Heart right ventricle (tissue), 16 donors: ENCODE measurements at regions not wholly inside any gene's neighbourhood (a gene's known extent, or its start where the extent isn't known, plus 50 kb on each side); places are given as distances from the start of the nearest gene placed in this dataset.

Experiments used
- ATAC-seq, 8 donors: fragments of 200-7000 bp; cut with Tn5 transposase; one replicate each; pipeline ENCODE4 v1.9.1; 2020; ENCODE audit warnings: mild to moderate bottlenecking in 8 of 8, moderate library complexity in 8 of 8, moderate number of reproducible peaks in 1 of 8
- DNase-seq, 2 donors: peaks; one replicate each; pipeline ENCODE4 v3.0.0-alpha.2; 2020
- H3K27ac ChIP-seq, 10 donors: fragments of 200-600 bp; sonication (generic) in 2 of 10; one replicate each; pipeline versions ENCODE4 v1.5.0 to v1.8.0; 2020 to 2022; ENCODE audit warnings: mild to moderate bottlenecking in 3 of 10
- H3K27me3 ChIP-seq, 7 donors: fragments of 200-600 bp; one replicate each; pipeline ENCODE4 v1.8.0; 2021 to 2022; ENCODE audit warnings: mild to moderate bottlenecking in 2 of 7
- H3K36me3 ChIP-seq, 9 donors: fragments of 200-600 bp; sonication (generic) in 1 of 9; one replicate each; pipeline versions ENCODE4 v1.5.0 to v1.8.0; 2020 to 2022; ENCODE audit warnings: mild to moderate bottlenecking in 2 of 9
- H3K4me1 ChIP-seq, 9 donors: fragments of 200-600 bp; sonication (generic) in 1 of 9; one replicate each; pipeline versions ENCODE4 v1.5.0 to v1.8.0; 2020 to 2022; ENCODE audit warnings: mild to moderate bottlenecking in 4 of 9
- H3K4me3 ChIP-seq, 10 donors: fragments of 200-600 bp; sonication (generic) in 2 of 10; one replicate each; pipeline versions ENCODE4 v1.5.0 to v1.8.0; 2020 to 2022; ENCODE audit warnings: mild to moderate bottlenecking in 7 of 10, moderate library complexity in 2 of 10
- H3K9me3 ChIP-seq, 11 donors: fragments of 200-600 bp in 10 of 11; sonication (generic) in 2 of 11; one replicate each; pipeline versions ENCODE4 v1.5.0 to v1.8.0; 2013 to 2022; ENCODE audit warnings: mild to moderate bottlenecking in 2 of 11, control low read depth in 1 of 11, moderate library complexity in 1 of 11
- WGBS, 2 donors: extraction: QIAGEN DNeasy Blood & Tissue Kit; methylation state at CpG; one replicate each; pipeline ENCODE4 v1.1.7; 2013; ENCODE audit warnings: inconsistent platforms in 1 of 2; 5-methylcytosine and 5-hydroxymethylcytosine counted together
- intact Hi-C, 10 donors: fragments of 100-400 bp; cut with DNase I; formaldehyde crosslinking; loops; one replicate each; pipeline versions ENCODE4 v1.11.1 to v1.14.2; 2022
- TF ChIP-seq, protein P1 (sequence below), 9 donors: fragments of 200-600 bp; sonication (generic) in 2 of 9; IDR thresholded peaks; one replicate each; pipeline versions ENCODE4 v1.5.0 to v1.8.0; 2021 to 2022; ENCODE audit warnings: antibody characterized with exemption in 9 of 9, mild to moderate bottlenecking in 5 of 9, moderate library complexity in 1 of 9
- donor health status: Arrhythmogenic right ventricular cardiomyopathy.
- donor health status: ischemic (EF 13 %, LVEDD 7.1; RV severe dilation, severe dysfunction).
- donor health status: healthy with polysubstance abuse.
- donor health status: DM: no; HTN: yes; CAD: no.
- donor health status: DM: no; HTN: no; CAD: no.
- donor health status: ischemic (EF 25% LVEDD 6.9; RV normal size, moderate dysfunction).
- donor health status: ischemic (EF 25% LVEDD 5.7; RV mildly dilated, moderate dysfunction).
- donor health status: healthy.
- donor health status: DM: yes; HTN: yes; CAD: no.
- donor health status: Ischemic cardiomyopathy.
- donor health status: ischemic (EF 35%, LVEDD 5.7; RV mildly dilated, moderate dysfunction).
- donor health status: nonischemic (EF 11% LVEDD 7.7; RV severe dilation, severe dysfunction).
- donor health status: DM: yes; HTN: yes; CAD: no.
- donor health status: PGD.
- donor health status: ischemic (EF 29% LVEDD 5.4; RV normal size, mild dysfunction).
- donor health status: nonischemic (EF 23%, LVEDD 6.1; RV moderate dilation, normal function).

DNA sequence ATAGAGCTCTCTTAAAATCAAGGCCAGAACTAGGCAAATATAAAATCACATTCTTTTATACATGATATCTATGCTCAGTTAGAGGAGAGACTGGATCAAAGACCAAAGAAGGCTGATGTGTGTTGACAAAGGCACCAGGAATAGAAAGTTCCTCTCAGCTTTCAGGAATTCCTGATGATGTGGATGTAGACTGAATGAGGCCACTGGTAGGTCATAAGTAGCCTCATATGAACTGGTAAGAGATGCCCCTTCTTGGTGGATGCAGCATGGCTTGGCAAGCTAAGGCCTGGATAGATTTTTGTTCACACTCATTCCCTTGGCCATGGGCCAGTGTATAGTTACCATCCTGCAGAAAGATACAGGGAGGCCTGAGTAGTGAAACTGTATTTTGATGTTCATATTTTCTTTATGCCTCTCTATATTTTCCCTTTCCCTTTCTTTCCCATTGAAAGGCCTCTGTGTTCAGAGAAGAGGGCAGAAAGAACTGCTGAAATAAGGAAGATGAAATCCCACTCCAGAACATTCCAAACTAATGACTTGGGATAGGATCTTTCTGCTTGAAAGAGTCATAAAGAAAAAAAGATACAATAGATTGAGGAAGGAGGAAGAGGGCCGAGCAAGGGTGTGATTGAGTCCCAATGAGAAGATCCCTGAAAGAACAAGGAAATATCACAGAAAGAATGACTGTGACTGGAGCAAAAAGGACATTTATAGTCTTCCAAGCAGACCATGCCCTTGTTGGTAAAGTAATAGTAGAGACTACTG is 2182.7 kb upstream of the PIK3C3 start:
- peak in 3 of 8 donors; percentile 52 to 70 (median 61) for ATAC-seq
- Histone ChIP-seq H3K36me3 (no peaks in the 10 kb centered on the region), H3K4me3 (no peak overlapping the region), H3K4me1 (no peaks in the 10 kb centered on the region), H3K27ac (no peak overlapping the region), H3K27me3 (no peaks in the 10 kb centered on the region), H3K9me3 (no peaks in the 10 kb centered on the region)
- intact Hi-C loops = no loop called here
- 87 to 97% methylated on average over 1 of the region's 1 CpG for WGBS, 2 donors
- no peak for DNase-seq
- TF ChIP-seq, protein P1, sequence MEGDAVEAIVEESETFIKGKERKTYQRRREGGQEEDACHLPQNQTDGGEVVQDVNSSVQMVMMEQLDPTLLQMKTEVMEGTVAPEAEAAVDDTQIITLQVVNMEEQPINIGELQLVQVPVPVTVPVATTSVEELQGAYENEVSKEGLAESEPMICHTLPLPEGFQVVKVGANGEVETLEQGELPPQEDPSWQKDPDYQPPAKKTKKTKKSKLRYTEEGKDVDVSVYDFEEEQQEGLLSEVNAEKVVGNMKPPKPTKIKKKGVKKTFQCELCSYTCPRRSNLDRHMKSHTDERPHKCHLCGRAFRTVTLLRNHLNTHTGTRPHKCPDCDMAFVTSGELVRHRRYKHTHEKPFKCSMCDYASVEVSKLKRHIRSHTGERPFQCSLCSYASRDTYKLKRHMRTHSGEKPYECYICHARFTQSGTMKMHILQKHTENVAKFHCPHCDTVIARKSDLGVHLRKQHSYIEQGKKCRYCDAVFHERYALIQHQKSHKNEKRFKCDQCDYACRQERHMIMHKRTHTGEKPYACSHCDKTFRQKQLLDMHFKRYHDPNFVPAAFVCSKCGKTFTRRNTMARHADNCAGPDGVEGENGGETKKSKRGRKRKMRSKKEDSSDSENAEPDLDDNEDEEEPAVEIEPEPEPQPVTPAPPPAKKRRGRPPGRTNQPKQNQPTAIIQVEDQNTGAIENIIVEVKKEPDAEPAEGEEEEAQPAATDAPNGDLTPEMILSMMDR (IDR thresholded peaks at IDR 0.05) = no peak

DNA sequence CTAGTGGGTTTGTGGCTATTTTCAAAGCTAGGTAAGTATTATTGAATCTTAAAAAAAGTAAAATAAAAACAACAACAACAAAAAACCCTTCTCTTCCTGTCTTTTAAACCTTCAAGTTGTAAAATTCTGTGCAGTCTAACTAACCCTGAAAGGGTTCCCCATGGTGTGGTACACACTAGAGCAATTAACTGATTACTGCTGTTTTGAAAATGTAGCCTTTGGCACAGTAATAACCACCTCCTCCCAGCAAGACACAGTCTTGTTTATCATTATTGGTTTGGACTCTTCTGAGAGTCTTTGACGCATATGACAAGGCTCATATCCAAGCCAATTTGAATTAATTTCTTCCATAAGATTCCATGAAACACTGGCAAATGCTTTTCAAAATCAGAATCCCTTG is 2184.6 kb upstream of the PIK3C3 start:
- intact Hi-C loops = no loop called here
- ATAC-seq (no peak), DNase-seq (no peak)
- WGBS, 2 donors = 80 to 96% methylated on average over 1 of the region's 1 CpG
- Histone ChIP-seq H3K36me3 (no peaks in the 10 kb centered on the region), H3K9me3 (no peaks in the 10 kb centered on the region), H3K27ac (no peak overlapping the region), H3K4me1 (no peaks in the 10 kb centered on the region), H3K27me3 (no peaks in the 10 kb centered on the region), H3K4me3 (no peak overlapping the region)
- TF ChIP-seq, protein P1 (IDR thresholded peaks at IDR 0.05) = no peak

DNA sequence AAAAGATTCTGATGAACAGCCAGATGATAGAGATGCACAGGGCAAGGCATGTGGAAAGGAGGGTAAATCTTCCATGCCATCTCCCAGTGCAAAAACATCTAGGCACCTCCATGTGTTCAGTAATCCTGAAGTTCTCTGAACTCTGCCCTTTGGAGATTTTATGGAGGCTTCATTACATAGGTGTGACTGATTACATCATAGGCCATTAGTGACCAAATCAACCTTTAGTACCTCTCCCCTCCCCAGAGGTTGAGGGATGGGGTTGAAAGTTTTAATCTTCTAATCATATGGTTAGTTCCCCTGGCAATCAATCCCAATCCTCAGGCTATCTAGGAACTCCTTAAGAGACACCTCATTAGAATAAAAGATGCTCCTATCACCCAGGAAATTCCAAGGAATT is 2190.2 kb upstream of the PIK3C3 start:
- ATAC-seq (no peak), DNase-seq (no peak)
- H3K4me1 ChIP-seq = no peaks in the 10 kb centered on the region
- TF ChIP-seq, protein P1 (IDR thresholded peaks at IDR 0.05) = no peak
- H3K9me3 ChIP-seq = no peaks in the 10 kb centered on the region
- intact Hi-C loops = loop anchor here in 1 of 10 donors (10.0 kb wide), 1 partner anchor 1580 kb away; no protein-coding TSS in a partner anchor
- H3K4me3 ChIP-seq = no peak overlapping the region
- H3K27me3 ChIP-seq = no peaks in the 10 kb centered on the region
- H3K36me3 ChIP-seq = no peaks in the 10 kb centered on the region
- H3K27ac ChIP-seq = no peak overlapping the region

DNA sequence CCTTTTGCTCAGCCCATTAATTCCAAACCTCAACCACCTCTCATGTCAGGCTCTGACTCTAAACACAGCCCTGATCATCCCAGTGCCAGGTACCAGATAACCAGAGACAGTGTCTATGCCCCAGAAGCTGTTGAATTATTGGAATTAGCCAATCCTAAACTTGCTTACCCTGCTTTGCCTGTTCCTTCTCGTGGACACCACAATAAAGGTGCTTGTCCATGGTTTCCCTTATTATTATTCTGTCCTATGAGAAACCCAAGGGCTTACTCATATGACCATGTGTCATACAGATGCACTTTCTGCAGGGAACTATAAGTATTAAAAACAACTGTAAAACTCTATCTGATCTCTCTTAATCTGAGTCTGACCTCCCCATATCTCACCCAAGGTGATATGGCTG is 2193.8 kb upstream of the PIK3C3 start:
- no peak for DNase-seq
- H3K27ac ChIP-seq = no peak overlapping the region
- no peaks in the 10 kb centered on the region for H3K27me3 ChIP-seq
- peaks cover 0 to 9% (median 0%) of the 10 kb centered on the region in 11 donors for H3K9me3 ChIP-seq
- TF ChIP-seq, protein P1 (IDR thresholded peaks at IDR 0.05) = no peak
- no peaks in the 10 kb centered on the region for H3K4me1 ChIP-seq
- no peaks in the 10 kb centered on the region for H3K36me3 ChIP-seq
- no peak overlapping the region for H3K4me3 ChIP-seq
- WGBS, 2 donors = 87 to 91% methylated on average over 1 of the region's 1 CpG
- intact Hi-C loops = loop anchor here in 1 of 10 donors (10.0 kb wide), 1 partner anchor 1576 kb away; no protein-coding TSS in a partner anchor
- ATAC-seq = no peak
